Liver (tissue), 8 donors: ENCODE measurements at regions not wholly inside any gene's neighbourhood (a gene's known extent, or its start where the extent isn't known, plus 50 kb on each side); places are given as distances from the start of the nearest gene placed in this dataset.

ENCODE experiments used
- DNase-seq: peaks from one replicate; pipeline ENCODE4 v3.0.0-alpha.2; 2017; ENCODE audit warnings: low spot score
- H3K27ac ChIP-seq, 2 donors: one replicate each; pipeline ENCODE4 v1.7.0; 2013; ENCODE audit warnings: inconsistent platforms in 2 of 2, low read length in 2 of 2, control low read depth in 1 of 2, low read depth in 1 of 2, mild to moderate bottlenecking in 1 of 2
- H3K27me3 ChIP-seq, 4 donors: one replicate each; pipeline versions ENCODE4 v1.6.1 to v1.7.0; 2013; ENCODE audit warnings: low read length in 3 of 4, inconsistent platforms in 1 of 4, mild to moderate bottlenecking in 1 of 4, moderate library complexity in 1 of 4; ENCODE audit not compliant: control insufficient read depth in 4 of 4, insufficient read depth in 4 of 4
- H3K36me3 ChIP-seq, 4 donors: one replicate each; pipeline versions ENCODE4 v1.6.1 to v1.7.0; 2013; ENCODE audit warnings: low read length in 3 of 4, mild to moderate bottlenecking in 3 of 4, low read depth in 1 of 4, moderate library complexity in 1 of 4; ENCODE audit not compliant: control insufficient read depth in 4 of 4, insufficient read depth in 3 of 4
- H3K4me1 ChIP-seq, 4 donors: one replicate each; pipeline versions ENCODE4 v1.6.1 to v1.7.0; 2013; ENCODE audit warnings: low read length in 3 of 4, mild to moderate bottlenecking in 3 of 4, moderate library complexity in 1 of 4; ENCODE audit not compliant: control insufficient read depth in 4 of 4, insufficient read depth in 4 of 4
- H3K4me3 ChIP-seq, 3 donors: one replicate each; pipeline versions ENCODE4 v1.6.1 to v1.7.0; 2013; ENCODE audit warnings: low read length in 3 of 3, control low read depth in 1 of 3, low read depth in 1 of 3, mild to moderate bottlenecking in 1 of 3
- H3K9ac ChIP-seq, 2 donors: one replicate each; pipeline ENCODE4 v1.7.0; 2013; ENCODE audit warnings: low read length in 2 of 2, mild to moderate bottlenecking in 2 of 2, moderate library complexity in 2 of 2, control low read depth in 1 of 2, low read depth in 1 of 2
- H3K9me3 ChIP-seq, 4 donors: one replicate each; pipeline versions ENCODE4 v1.6.1 to v1.7.0; 2013; ENCODE audit warnings: low read length in 3 of 4; ENCODE audit not compliant: control insufficient read depth in 4 of 4
- CTCF ChIP-seq: fragments of 150-350 bp; IDR thresholded peaks from 2 replicates; pipeline ENCODE4 v1.5.1; 2017; ENCODE audit warnings: improper control_type of control experiment, low read depth, low read length; ENCODE audit not compliant: missing input control
- EGR1 ChIP-seq, 2 donors: IDR thresholded peaks; 2 replicates each; pipeline ENCODE4 v1.6.1; 2016 to 2018; ENCODE audit warnings: antibody characterized with exemption in 2 of 2, low read depth in 2 of 2
- FOXA1 ChIP-seq: IDR thresholded peaks from 2 replicates; pipeline ENCODE4 v1.6.1; 2016; ENCODE audit warnings: antibody characterized with exemption
- FOXA2 ChIP-seq: IDR thresholded peaks from 2 replicates; pipeline ENCODE4 v1.6.1; 2016; ENCODE audit warnings: antibody characterized with exemption
- GABPA ChIP-seq, 2 donors: IDR thresholded peaks in 1 of 2; conservative IDR thresholded peaks in 1 of 2; 2 replicates each; pipeline ENCODE4 v1.6.1; 2016; ENCODE audit warnings: antibody characterized with exemption in 2 of 2, mild to moderate bottlenecking in 1 of 2, moderate library complexity in 1 of 2
- HNF4A ChIP-seq, 2 donors: conservative IDR thresholded peaks; 2 replicates each; pipeline ENCODE4 v1.6.1; 2016; ENCODE audit warnings: antibody characterized with exemption in 2 of 2, mild to moderate bottlenecking in 2 of 2
- HNF4G ChIP-seq: IDR thresholded peaks from 2 replicates; pipeline ENCODE4 v1.6.1; 2016; ENCODE audit warnings: antibody characterized with exemption
- JUND ChIP-seq, 2 donors: IDR thresholded peaks; 2 replicates each; pipeline ENCODE4 v1.6.1; 2016; ENCODE audit warnings: antibody characterized with exemption in 2 of 2
- MAX ChIP-seq: IDR thresholded peaks from 2 replicates; pipeline ENCODE4 v1.6.1; 2016; ENCODE audit warnings: antibody characterized with exemption
- NR2F2 ChIP-seq: IDR thresholded peaks from 2 replicates; pipeline ENCODE4 v1.6.1; 2016; ENCODE audit warnings: antibody characterized with exemption
- REST ChIP-seq: IDR thresholded peaks from 2 replicates; pipeline ENCODE4 v1.6.1; 2016; ENCODE audit warnings: antibody characterized with exemption, mild to moderate bottlenecking
- RXRA ChIP-seq, 2 donors: IDR thresholded peaks; 2 replicates each; pipeline ENCODE4 v1.6.1; 2017 to 2018; ENCODE audit warnings: antibody characterized with exemption in 2 of 2, mild to moderate bottlenecking in 1 of 2
- SP1 ChIP-seq: IDR thresholded peaks from 2 replicates; pipeline ENCODE4 v1.6.1; 2018; ENCODE audit warnings: antibody characterized with exemption, mild to moderate bottlenecking
- YY1 ChIP-seq: IDR thresholded peaks from 2 replicates; pipeline ENCODE4 v1.6.1; 2016; ENCODE audit warnings: antibody characterized with exemption, mild to moderate bottlenecking
- WGBS: extraction: QIAGEN DNeasy Blood & Tissue Kit; methylation state at CpG from one replicate; pipeline ENCODE4 v1.1.7; 2013; 5-methylcytosine and 5-hydroxymethylcytosine counted together
- TF ChIP-seq, protein P1 (sequence below): IDR thresholded peaks from 2 replicates; pipeline ENCODE4 v1.6.1; 2016; ENCODE audit warnings: antibody characterized with exemption
- TF ChIP-seq, protein P2 (sequence below): IDR thresholded peaks from 2 replicates; pipeline ENCODE4 v1.6.1; 2016; ENCODE audit warnings: antibody characterized with exemption
- donor health status: healthy.
- donor health status: healthy.
- donor health status: healthy.
- donor health status: healthy.
- donor health status: healthy.

DNA sequence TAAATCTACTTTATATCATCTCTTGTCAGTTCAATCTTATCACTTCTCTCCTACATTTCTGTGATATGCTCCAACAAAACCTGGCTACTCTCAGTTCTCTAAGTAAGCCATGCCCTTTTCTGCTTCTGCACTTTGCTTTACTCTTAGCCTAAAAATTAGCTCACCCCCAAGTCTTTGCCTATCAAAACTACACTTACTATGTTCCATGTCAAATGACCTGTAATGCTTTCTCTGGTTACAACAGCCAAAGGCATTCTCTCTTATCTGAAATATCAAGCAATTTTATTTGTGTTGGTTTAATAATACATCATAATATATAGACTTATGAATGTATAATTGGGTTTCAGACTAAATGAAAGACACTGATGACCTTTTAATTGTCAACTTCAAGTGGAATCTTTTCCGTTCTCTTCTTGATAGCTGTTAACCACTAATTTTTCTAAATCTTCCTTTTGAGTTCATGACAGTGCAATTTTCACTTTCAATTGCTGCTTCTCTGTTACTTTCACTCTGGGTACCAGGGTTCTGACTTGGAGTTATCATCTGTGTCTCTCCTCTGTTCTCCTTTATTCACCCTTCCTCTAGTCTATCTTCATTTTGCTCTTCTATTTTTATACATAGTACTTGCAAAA is 619.0 kb upstream of the GOLIM4 start:
- WGBS: 73% methylated on average over 1 of the region's 1 CpG
- Histone ChIP-seq H3K27me3 (no peaks in the 10 kb centered on the region), H3K4me3 (no peak overlapping the region), H3K9me3 (no peaks in the 10 kb centered on the region), H3K4me1 (no peaks in the 10 kb centered on the region), H3K9ac (no peak overlapping the region), H3K36me3 (no peaks in the 10 kb centered on the region), H3K27ac (no peak overlapping the region)
- TF ChIP-seq SP1 (no peak), FOXA2 (no peak), HNF4A (conservative IDR thresholded peaks at IDR 0.05) (no peak), NR2F2 (no peak), MAX (no peak), JUND (IDR thresholded peaks at IDR 0.05) (no peak), CTCF (no peak), EGR1 (IDR thresholded peaks at IDR 0.05; ENCODE audit: low read depth in 2 of 2) (no peak), REST (no peak), HNF4G (no peak), RXRA (IDR thresholded peaks at IDR 0.05) (no peak), FOXA1 (no peak)
- TF ChIP-seq, protein P1, sequence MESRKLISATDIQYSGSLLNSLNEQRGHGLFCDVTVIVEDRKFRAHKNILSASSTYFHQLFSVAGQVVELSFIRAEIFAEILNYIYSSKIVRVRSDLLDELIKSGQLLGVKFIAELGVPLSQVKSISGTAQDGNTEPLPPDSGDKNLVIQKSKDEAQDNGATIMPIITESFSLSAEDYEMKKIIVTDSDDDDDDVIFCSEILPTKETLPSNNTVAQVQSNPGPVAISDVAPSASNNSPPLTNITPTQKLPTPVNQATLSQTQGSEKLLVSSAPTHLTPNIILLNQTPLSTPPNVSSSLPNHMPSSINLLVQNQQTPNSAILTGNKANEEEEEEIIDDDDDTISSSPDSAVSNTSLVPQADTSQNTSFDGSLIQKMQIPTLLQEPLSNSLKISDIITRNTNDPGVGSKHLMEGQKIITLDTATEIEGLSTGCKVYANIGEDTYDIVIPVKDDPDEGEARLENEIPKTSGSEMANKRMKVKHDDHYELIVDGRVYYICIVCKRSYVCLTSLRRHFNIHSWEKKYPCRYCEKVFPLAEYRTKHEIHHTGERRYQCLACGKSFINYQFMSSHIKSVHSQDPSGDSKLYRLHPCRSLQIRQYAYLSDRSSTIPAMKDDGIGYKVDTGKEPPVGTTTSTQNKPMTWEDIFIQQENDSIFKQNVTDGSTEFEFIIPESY: no peak
- no peak for DNase-seq

DNA sequence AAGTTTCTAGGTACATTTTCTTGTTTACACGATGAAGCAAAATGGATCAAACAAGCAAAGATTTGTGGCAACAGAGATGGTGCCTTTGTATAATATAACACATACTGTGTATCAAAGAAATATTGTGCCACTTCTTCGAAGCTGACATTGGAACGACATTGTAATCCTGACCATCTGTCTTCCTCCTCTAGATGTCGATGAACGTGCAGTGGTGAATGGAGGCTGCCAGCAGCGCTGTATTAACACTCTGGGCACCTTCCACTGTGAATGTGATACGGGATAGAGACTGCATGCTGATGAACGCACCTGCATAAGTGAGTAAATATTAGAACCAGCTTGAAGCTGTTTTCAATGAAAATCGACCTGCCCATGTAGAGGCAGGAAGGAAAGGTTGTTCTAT is 613.3 kb upstream of the GOLIM4 start:
- Histone ChIP-seq H3K36me3 (no peaks in the 10 kb centered on the region), H3K9me3 (no peaks in the 10 kb centered on the region), H3K9ac (no peak overlapping the region), H3K4me1 (no peaks in the 10 kb centered on the region), H3K27me3 (no peaks in the 10 kb centered on the region), H3K4me3 (no peak overlapping the region), H3K27ac (no peak overlapping the region)
- 80% methylated on average over 9 of the region's 9 CpGs for WGBS
- no peak for DNase-seq
- TF ChIP-seq, protein P2, sequence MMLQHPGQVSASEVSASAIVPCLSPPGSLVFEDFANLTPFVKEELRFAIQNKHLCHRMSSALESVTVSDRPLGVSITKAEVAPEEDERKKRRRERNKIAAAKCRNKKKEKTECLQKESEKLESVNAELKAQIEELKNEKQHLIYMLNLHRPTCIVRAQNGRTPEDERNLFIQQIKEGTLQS: no peak
- TF ChIP-seq YY1 (no peak), RXRA (IDR thresholded peaks at IDR 0.05) (no peak), FOXA1 (no peak), JUND (IDR thresholded peaks at IDR 0.05) (no peak), HNF4G (no peak), NR2F2 (no peak), GABPA (IDR thresholded peaks at IDR 0.05 in 1 of 2, conservative IDR thresholded peaks at IDR 0.05 in 1 of 2) (no peak), FOXA2 (no peak)
